ENCODE measurements at regions not wholly inside any gene's neighbourhood (a gene's known extent, or its start where the extent isn't known, plus 50 kb on each side); places are given as distances from the start of the nearest gene placed in this dataset.

- TF ChIP-seq EZH2phosphoT487 (IDR thresholded peaks at IDR 0.05; ENCODE audit: borderline replicate concordance, low read depth, low read length) (no peak), CTCF (conservative IDR thresholded peaks at IDR 0.05; ENCODE audit: low read length) (no peak)
These were observed 156.1 kb downstream of the OR4M2 start for GRCh38 chr15:22236469-22236868.

All from OCI-LY7 (cell line).